ENCODE measurements at regions not wholly inside any gene's neighbourhood (a gene's known extent, or its start where the extent isn't known, plus 50 kb on each side); places are given as distances from the start of the nearest gene placed in this dataset.

DNA sequence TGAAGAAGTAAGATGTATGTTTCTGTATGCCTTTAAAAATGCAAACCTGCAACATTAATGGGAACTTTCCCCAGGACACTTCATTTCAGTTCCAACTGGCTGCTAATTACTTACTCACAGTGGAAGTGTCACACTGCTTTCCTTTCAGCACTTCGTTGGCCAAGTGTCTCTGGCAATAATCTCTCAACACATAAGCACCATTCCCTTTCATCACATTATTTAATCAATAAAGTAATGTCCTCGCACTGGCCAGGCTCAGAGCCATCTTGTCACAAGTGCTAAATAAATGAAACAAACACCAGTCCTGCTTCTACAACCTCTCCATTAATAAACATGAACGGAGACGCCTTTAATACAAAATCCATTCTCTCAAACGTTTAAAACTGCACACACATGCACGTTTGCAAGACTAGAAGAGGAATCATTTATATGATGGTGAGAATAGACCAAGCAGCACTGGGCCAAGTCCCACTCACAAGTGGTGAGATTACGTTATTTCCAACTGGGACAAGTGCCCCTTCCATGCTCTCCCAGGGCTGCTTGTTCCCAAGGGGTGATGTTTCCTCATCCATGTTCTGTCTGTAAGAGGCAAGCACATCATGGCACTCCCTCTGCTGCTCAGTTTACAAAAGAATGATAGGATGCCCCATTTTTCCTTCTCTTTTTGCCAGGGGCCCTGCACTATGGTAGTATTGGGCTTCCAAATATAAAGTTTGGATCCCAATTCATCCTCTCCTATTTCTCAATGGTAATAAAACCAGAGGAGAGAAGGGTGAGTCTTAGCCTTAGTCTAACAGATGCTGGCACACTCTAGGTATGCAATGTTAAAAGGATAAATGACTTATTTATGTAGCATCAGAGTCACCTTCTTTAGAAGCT is 56.8 kb upstream of the ETAA1 start:
- no peak for TF ChIP-seq HCFC1 (IDR thresholded peaks at IDR 0.05; ENCODE audit: low read length)
- no peak for TF ChIP-seq ZSCAN29 (IDR thresholded peaks at IDR 0.05)

Measured in GM12878 (cell line).